ENCODE measurements at regions not wholly inside any gene's neighbourhood (a gene's known extent, or its start where the extent isn't known, plus 50 kb on each side); places are given as distances from the start of the nearest gene placed in this dataset.

- no peak for TF ChIP-seq CTCF (IDR thresholded peaks at IDR 0.05 in 2 of 3, conservative IDR thresholded peaks at IDR 0.05 in 1 of 3; ENCODE audit: insufficient read depth in 2 of 3, low read depth in 1 of 3, low read length in 3 of 3)
- TF ChIP-seq ZNF263 (CRISPR knock-in tag; IDR thresholded peaks at IDR 0.05; ENCODE audit: borderline replicate concordance): no peak
- peak; percentile 90 for TF ChIP-seq ZSCAN29 (IDR thresholded peaks at IDR 0.05)
- TF ChIP-seq ZNF507 (tag; conservative IDR thresholded peaks at IDR 0.05): no peak
- no peak for TF ChIP-seq SMARCC2 (IDR thresholded peaks at IDR 0.05; ENCODE audit: low read depth)
- peak; percentile 29; the same call in 1 of the 2 replicates for TF ChIP-seq ZNF395 (CRISPR knock-in tag; IDR thresholded peaks at IDR 0.05)
Measured at GRCh38 chr14:71320734-71321573, 413.7 kb downstream of the PCNX1 start (continued).

All from K562 (cell line).